GM23338 (cell line): ENCODE measurements at regions not wholly inside any gene's neighbourhood (a gene's known extent, or its start where the extent isn't known, plus 50 kb on each side); places are given as distances from the start of the nearest gene placed in this dataset.

Source experiments
- ATAC-seq: fragments of 200-7000 bp; cut with Tn5 transposase; 3 replicates; pipeline ENCODE4 v1.9.1; 2020
- DNase-seq: peaks from one replicate; pipeline ENCODE4 v3.0.0-alpha.2; 2015; ENCODE audit warnings: low spot score
- H2AFZ ChIP-seq: fragments of 200-600 bp; sonication (generic); 2 replicates; pipeline ENCODE4 v1.8.0; 2016; ENCODE audit warnings: antibody characterized with exemption, mild to moderate bottlenecking, moderate library complexity
- H3F3A ChIP-seq: fragments of 200-600 bp; sonication (generic); replicated peaks from 2 replicates; pipeline ENCODE4 v1.8.0; 2017; ENCODE audit warnings: antibody characterized with exemption, mixed run types, low read depth
- H3K27ac ChIP-seq: fragments of 200-600 bp; sonication (generic); 2 replicates; pipeline ENCODE4 v1.6.1; 2016; ENCODE audit warnings: low read depth
- H3K27me3 ChIP-seq: fragments of 200-600 bp; sonication (generic); 2 replicates; pipeline ENCODE4 v1.8.0; 2016; ENCODE audit warnings: mild to moderate bottlenecking, mixed run types, moderate library complexity; ENCODE audit not compliant: insufficient read depth
- H3K36me3 ChIP-seq: fragments of 200-600 bp; sonication (generic); 2 replicates; pipeline ENCODE4 v1.8.0; 2016; ENCODE audit warnings: mild to moderate bottlenecking; ENCODE audit not compliant: insufficient read depth
- H3K4me1 ChIP-seq: fragments of 200-600 bp; sonication (generic); 2 replicates; pipeline ENCODE4 v1.8.0; 2016; ENCODE audit warnings: mild to moderate bottlenecking, moderate library complexity; ENCODE audit not compliant: insufficient read depth
- H3K4me2 ChIP-seq: fragments of 200-600 bp; sonication (generic); 2 replicates; pipeline ENCODE4 v1.7.1; 2017; ENCODE audit warnings: mixed run types
- H3K4me3 ChIP-seq: fragments of 200-600 bp; sonication (generic); 2 replicates; pipeline ENCODE4 v1.6.1; 2016; ENCODE audit warnings: mixed run types
- H3K79me2 ChIP-seq: fragments of 200-600 bp; sonication (generic); replicated peaks from 2 replicates; pipeline ENCODE4 v1.8.0; 2017; ENCODE audit warnings: mild to moderate bottlenecking; ENCODE audit not compliant: insufficient read depth
- H3K9me2 ChIP-seq: fragments of 200-600 bp; sonication (generic); 2 replicates; pipeline ENCODE4 v1.8.0; 2017; ENCODE audit not compliant: insufficient read depth
- H4K20me1 ChIP-seq: fragments of 200-600 bp; sonication (generic); replicated peaks from 2 replicates; pipeline ENCODE4 v1.8.0; 2017; ENCODE audit warnings: mild to moderate bottlenecking; ENCODE audit not compliant: insufficient read depth
- H3K27ac Mint-ChIP-seq: 2 replicates; pipeline ENCODE4 v1.8.0; 2020; ENCODE audit warnings: inconsistent platforms, mild to moderate bottlenecking, moderate library complexity, mixed read lengths
- H3K27me3 Mint-ChIP-seq: 3 replicates; pipeline ENCODE4 v1.8.0; 2022; ENCODE audit warnings: low read depth, mild to moderate bottlenecking, moderate library complexity, mixed read lengths, inconsistent platforms; ENCODE audit not compliant: insufficient read depth, poor library complexity
- H3K36me3 Mint-ChIP-seq: 3 replicates; pipeline ENCODE4 v1.8.0; 2021; ENCODE audit warnings: low read depth, mild to moderate bottlenecking, inconsistent platforms, moderate library complexity, mixed read lengths
- H3K4me1 Mint-ChIP-seq: 3 replicates; pipeline ENCODE4 v1.8.0; 2020; ENCODE audit warnings: mild to moderate bottlenecking, inconsistent platforms, mixed read lengths
- H3K4me3 Mint-ChIP-seq: 3 replicates; pipeline ENCODE4 v1.8.0; 2021; ENCODE audit warnings: moderate library complexity, mild to moderate bottlenecking, inconsistent platforms, mixed read lengths
- H3K9me3 Mint-ChIP-seq: 3 replicates; pipeline ENCODE4 v1.8.0; 2020; ENCODE audit warnings: moderate library complexity, mild to moderate bottlenecking, inconsistent platforms, mixed read lengths
- CREB1 ChIP-seq: fragments of 250-450 bp; sonication (Bioruptor Pico); IDR thresholded peaks from 2 replicates; pipeline ENCODE4 v1.5.0; 2020; ENCODE audit warnings: low read depth, mild to moderate bottlenecking, moderate library complexity
- EZH2 ChIP-seq: fragments of 200-600 bp; sonication (generic); IDR thresholded peaks from one replicate; pipeline ENCODE4 v1.8.0; 2017; ENCODE audit warnings: antibody characterized with exemption, mild to moderate bottlenecking, low read depth; ENCODE audit not compliant: unreplicated experiment
- EZH2phosphoT487 ChIP-seq: fragments of 200-600 bp; sonication (generic); IDR thresholded peaks from one replicate; pipeline ENCODE4 v1.8.1; 2018; ENCODE audit warnings: antibody characterized with exemption; ENCODE audit not compliant: unreplicated experiment
- JUNB ChIP-seq: IDR thresholded peaks from one replicate; pipeline ENCODE4 v1.6.1; 2016; ENCODE audit warnings: antibody characterized with exemption; ENCODE audit not compliant: unreplicated experiment
- NANOG ChIP-seq: IDR thresholded peaks from 2 replicates; pipeline ENCODE4 v1.6.1; 2016; ENCODE audit warnings: antibody characterized with exemption, borderline replicate concordance
- POLR2AphosphoS5 ChIP-seq: IDR thresholded peaks from 2 replicates; pipeline ENCODE4 v1.6.1; 2016; ENCODE audit warnings: antibody characterized with exemption, low read depth
- STAT1 ChIP-seq: IDR thresholded peaks from one replicate; pipeline ENCODE4 v1.6.1; 2016; ENCODE audit warnings: antibody characterized with exemption; ENCODE audit not compliant: unreplicated experiment
- ZNF114 ChIP-seq: fragments of 250-450 bp; sonication (Bioruptor Pico); IDR thresholded peaks from 2 replicates; pipeline ENCODE4 v1.5.0; 2020; ENCODE audit warnings: mild to moderate bottlenecking, moderate library complexity
- ZNF331 ChIP-seq: fragments of 250-450 bp; sonication (Bioruptor Pico); IDR thresholded peaks from 2 replicates; pipeline ENCODE4 v1.5.0; 2020; ENCODE audit warnings: low read depth, mild to moderate bottlenecking, moderate library complexity
- TF ChIP-seq, protein P1 (sequence below): IDR thresholded peaks from one replicate; pipeline ENCODE4 v1.6.1; 2018; ENCODE audit warnings: antibody characterized with exemption; ENCODE audit not compliant: unreplicated experiment
- TF ChIP-seq, protein P2 (sequence below): fragments of 250-450 bp; sonication (Bioruptor Pico); IDR thresholded peaks from 2 replicates; pipeline ENCODE4 v1.5.0; 2020; ENCODE audit warnings: mild to moderate bottlenecking, moderate library complexity
- TF ChIP-seq, protein P3 (sequence below): IDR thresholded peaks from 2 replicates; pipeline ENCODE4 v1.6.1; 2016; ENCODE audit warnings: antibody characterized with exemption
- TF ChIP-seq, protein P4 (sequence below), 2 experiments: fragments of 200-600 bp in 1 of 2; sonication (generic) in 1 of 2; conservative IDR thresholded peaks; 2 replicates each; pipeline versions ENCODE4 v1.5.1 to v1.6.1; 2016 to 2017; ENCODE audit warnings: antibody characterized with exemption in 2 of 2, low read depth in 2 of 2, mild to moderate bottlenecking in 2 of 2, moderate library complexity in 1 of 2

DNA sequence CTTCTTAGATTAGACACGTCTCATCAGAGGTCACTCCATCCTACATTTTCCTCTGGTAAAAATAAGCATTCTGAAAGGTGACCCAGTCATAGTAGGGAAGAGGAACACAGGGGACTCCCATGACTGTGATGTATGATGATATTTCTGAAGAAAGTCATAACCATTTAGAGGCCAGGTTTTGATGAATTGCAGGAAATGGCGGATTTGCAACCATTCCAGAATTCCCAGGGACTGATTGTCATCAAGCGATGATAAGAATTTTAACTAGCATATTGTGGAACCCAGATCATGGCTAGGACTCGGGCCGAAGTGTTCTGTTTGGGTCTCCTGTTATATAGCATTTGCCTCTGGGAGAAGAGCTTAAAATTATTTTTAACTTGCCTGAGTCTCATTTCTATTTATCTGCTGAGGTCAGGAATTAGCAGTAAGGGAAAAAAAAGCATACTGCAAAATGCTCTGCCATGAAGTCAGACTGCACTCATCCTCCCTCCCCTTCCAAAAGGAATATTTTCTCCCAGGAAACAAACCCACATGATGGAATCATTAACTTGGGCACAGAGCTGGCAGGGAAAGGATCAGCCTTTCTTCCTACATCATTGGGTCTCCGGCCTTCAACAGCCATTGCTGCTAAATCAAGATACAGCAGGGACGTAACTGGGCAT is 286.7 kb downstream of the HLX start:
- H3K36me3 ChIP-seq, result no peaks in the 10 kb centered on the region
- Mint-ChIP-seq H3K9me3 (peaks cover 5% of the 10 kb centered on the region), H3K4me1 (peaks cover 44% of the 10 kb centered on the region), H3K4me3 (no peak overlapping the region), H3K36me3 (peaks cover 6% of the 10 kb centered on the region; the same call in 2 of the 3 replicates), H3K27me3 (peaks cover 6% of the 10 kb centered on the region), H3K27ac (no peak overlapping the region)
- no peaks in the 10 kb centered on the region for H3K79me2 ChIP-seq
- H2AFZ ChIP-seq, result no peak overlapping the region
- ATAC-seq (no peak), DNase-seq (no peak)
- H3K4me1 ChIP-seq, result peaks cover 27% of the 10 kb centered on the region
- no peaks in the 10 kb centered on the region for H3F3A ChIP-seq
- H3K27ac ChIP-seq, result no peak overlapping the region
- H3K9me2 ChIP-seq, result peaks cover 8% of the 10 kb centered on the region; the same call in 1 of the 2 replicates
- H3K4me2 ChIP-seq, result no peak overlapping the region
- no peaks in the 10 kb centered on the region for H3K27me3 ChIP-seq
- H3K4me3 ChIP-seq, result no peak overlapping the region
- no peaks in the 10 kb centered on the region for H4K20me1 ChIP-seq
- TF ChIP-seq STAT1 (no peak), EZH2 (no peak), ZNF331 (CRISPR knock-in tag) (no peak), NANOG (no peak), POLR2AphosphoS5 (no peak), EZH2phosphoT487 (no peak), CREB1 (CRISPR knock-in tag) (no peak), JUNB (no peak), ZNF114 (no peak)
- TF ChIP-seq, protein P1, sequence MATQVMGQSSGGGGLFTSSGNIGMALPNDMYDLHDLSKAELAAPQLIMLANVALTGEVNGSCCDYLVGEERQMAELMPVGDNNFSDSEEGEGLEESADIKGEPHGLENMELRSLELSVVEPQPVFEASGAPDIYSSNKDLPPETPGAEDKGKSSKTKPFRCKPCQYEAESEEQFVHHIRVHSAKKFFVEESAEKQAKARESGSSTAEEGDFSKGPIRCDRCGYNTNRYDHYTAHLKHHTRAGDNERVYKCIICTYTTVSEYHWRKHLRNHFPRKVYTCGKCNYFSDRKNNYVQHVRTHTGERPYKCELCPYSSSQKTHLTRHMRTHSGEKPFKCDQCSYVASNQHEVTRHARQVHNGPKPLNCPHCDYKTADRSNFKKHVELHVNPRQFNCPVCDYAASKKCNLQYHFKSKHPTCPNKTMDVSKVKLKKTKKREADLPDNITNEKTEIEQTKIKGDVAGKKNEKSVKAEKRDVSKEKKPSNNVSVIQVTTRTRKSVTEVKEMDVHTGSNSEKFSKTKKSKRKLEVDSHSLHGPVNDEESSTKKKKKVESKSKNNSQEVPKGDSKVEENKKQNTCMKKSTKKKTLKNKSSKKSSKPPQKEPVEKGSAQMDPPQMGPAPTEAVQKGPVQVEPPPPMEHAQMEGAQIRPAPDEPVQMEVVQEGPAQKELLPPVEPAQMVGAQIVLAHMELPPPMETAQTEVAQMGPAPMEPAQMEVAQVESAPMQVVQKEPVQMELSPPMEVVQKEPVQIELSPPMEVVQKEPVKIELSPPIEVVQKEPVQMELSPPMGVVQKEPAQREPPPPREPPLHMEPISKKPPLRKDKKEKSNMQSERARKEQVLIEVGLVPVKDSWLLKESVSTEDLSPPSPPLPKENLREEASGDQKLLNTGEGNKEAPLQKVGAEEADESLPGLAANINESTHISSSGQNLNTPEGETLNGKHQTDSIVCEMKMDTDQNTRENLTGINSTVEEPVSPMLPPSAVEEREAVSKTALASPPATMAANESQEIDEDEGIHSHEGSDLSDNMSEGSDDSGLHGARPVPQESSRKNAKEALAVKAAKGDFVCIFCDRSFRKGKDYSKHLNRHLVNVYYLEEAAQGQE, result no peak
- TF ChIP-seq, protein P2, sequence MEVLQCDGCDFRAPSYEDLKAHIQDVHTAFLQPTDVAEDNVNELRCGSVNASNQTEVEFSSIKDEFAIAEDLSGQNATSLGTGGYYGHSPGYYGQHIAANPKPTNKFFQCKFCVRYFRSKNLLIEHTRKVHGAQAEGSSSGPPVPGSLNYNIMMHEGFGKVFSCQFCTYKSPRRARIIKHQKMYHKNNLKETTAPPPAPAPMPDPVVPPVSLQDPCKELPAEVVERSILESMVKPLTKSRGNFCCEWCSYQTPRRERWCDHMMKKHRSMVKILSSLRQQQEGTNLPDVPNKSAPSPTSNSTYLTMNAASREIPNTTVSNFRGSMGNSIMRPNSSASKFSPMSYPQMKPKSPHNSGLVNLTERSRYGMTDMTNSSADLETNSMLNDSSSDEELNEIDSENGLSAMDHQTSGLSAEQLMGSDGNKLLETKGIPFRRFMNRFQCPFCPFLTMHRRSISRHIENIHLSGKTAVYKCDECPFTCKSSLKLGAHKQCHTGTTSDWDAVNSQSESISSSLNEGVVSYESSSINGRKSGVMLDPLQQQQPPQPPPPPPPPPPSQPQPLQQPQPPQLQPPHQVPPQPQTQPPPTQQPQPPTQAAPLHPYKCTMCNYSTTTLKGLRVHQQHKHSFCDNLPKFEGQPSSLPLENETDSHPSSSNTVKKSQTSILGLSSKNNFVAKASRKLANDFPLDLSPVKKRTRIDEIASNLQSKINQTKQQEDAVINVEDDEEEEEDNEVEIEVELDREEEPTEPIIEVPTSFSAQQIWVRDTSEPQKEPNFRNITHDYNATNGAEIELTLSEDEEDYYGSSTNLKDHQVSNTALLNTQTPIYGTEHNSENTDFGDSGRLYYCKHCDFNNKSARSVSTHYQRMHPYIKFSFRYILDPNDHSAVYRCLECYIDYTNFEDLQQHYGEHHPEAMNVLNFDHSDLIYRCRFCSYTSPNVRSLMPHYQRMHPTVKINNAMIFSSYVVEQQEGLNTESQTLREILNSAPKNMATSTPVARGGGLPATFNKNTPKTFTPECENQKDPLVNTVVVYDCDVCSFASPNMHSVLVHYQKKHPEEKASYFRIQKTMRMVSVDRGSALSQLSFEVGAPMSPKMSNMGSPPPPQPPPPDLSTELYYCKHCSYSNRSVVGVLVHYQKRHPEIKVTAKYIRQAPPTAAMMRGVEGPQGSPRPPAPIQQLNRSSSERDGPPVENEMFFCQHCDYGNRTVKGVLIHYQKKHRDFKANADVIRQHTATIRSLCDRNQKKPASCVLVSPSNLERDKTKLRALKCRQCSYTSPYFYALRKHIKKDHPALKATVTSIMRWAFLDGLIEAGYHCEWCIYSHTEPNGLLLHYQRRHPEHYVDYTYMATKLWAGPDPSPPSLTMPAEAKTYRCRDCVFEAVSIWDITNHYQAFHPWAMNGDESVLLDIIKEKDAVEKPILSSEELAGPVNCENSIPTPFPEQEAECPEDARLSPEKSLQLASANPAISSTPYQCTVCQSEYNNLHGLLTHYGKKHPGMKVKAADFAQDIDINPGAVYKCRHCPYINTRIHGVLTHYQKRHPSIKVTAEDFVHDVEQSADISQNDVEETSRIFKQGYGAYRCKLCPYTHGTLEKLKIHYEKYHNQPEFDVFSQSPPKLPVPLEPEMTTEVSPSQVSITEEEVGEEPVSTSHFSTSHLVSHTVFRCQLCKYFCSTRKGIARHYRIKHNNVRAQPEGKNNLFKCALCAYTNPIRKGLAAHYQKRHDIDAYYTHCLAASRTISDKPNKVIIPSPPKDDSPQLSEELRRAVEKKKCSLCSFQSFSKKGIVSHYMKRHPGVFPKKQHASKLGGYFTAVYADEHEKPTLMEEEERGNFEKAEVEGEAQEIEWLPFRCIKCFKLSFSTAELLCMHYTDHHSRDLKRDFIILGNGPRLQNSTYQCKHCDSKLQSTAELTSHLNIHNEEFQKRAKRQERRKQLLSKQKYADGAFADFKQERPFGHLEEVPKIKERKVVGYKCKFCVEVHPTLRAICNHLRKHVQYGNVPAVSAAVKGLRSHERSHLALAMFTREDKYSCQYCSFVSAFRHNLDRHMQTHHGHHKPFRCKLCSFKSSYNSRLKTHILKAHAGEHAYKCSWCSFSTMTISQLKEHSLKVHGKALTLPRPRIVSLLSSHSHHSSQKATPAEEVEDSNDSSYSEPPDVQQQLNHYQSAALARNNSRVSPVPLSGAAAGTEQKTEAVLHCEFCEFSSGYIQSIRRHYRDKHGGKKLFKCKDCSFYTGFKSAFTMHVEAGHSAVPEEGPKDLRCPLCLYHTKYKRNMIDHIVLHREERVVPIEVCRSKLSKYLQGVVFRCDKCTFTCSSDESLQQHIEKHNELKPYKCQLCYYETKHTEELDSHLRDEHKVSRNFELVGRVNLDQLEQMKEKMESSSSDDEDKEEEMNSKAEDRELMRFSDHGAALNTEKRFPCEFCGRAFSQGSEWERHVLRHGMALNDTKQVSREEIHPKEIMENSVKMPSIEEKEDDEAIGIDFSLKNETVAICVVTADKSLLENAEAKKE, result no peak
- TF ChIP-seq, protein P3, sequence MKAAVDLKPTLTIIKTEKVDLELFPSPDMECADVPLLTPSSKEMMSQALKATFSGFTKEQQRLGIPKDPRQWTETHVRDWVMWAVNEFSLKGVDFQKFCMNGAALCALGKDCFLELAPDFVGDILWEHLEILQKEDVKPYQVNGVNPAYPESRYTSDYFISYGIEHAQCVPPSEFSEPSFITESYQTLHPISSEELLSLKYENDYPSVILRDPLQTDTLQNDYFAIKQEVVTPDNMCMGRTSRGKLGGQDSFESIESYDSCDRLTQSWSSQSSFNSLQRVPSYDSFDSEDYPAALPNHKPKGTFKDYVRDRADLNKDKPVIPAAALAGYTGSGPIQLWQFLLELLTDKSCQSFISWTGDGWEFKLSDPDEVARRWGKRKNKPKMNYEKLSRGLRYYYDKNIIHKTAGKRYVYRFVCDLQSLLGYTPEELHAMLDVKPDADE, result no peak
- TF ChIP-seq, protein P4, sequence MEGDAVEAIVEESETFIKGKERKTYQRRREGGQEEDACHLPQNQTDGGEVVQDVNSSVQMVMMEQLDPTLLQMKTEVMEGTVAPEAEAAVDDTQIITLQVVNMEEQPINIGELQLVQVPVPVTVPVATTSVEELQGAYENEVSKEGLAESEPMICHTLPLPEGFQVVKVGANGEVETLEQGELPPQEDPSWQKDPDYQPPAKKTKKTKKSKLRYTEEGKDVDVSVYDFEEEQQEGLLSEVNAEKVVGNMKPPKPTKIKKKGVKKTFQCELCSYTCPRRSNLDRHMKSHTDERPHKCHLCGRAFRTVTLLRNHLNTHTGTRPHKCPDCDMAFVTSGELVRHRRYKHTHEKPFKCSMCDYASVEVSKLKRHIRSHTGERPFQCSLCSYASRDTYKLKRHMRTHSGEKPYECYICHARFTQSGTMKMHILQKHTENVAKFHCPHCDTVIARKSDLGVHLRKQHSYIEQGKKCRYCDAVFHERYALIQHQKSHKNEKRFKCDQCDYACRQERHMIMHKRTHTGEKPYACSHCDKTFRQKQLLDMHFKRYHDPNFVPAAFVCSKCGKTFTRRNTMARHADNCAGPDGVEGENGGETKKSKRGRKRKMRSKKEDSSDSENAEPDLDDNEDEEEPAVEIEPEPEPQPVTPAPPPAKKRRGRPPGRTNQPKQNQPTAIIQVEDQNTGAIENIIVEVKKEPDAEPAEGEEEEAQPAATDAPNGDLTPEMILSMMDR (conservative IDR thresholded peaks at IDR 0.05; ENCODE audit: low read depth in 2 of 2), result no peak
